GM23248 (cell line): ENCODE measurements at regions not wholly inside any gene's neighbourhood (a gene's known extent, or its start where the extent isn't known, plus 50 kb on each side); places are given as distances from the start of the nearest gene placed in this dataset.

Experiments
- EZH2 ChIP-seq: fragments of 200-600 bp; sonication (generic); IDR thresholded peaks from 2 replicates; pipeline ENCODE4 v1.6.1; 2018; ENCODE audit warnings: antibody characterized with exemption, mild to moderate bottlenecking; ENCODE audit not compliant: insufficient read depth, poor library complexity, severe bottlenecking
- EZH2phosphoT487 ChIP-seq: fragments of 200-600 bp; sonication (generic); IDR thresholded peaks from 2 replicates; pipeline ENCODE4 v1.6.1; 2018; ENCODE audit warnings: antibody characterized with exemption, moderate library complexity, mild to moderate bottlenecking, low read depth; ENCODE audit not compliant: insufficient read depth

DNA sequence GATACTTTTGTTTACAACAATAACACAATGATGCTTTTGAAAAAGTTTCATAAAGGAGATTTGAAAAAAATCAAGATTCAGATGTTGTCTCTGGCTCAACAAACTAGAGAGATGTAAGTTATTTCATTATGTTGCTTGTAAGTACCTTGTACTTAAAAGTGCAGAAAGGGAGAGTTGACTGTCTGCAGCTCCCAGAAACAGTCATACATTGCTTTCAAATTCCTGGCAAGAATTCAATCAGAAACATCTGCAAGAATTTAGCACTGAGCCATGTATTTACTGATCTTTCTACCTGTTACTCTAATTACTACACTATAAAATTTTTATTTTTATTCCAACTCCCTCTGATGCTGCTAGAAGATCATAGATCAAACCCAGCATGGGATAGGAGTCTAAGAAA, 1261.3 kb upstream of the SPRY2 start:
- TF ChIP-seq EZH2 (no peak), EZH2phosphoT487 (no peak)
